ENCODE measurements at regions not wholly inside any gene's neighbourhood (a gene's known extent, or its start where the extent isn't known, plus 50 kb on each side); places are given as distances from the start of the nearest gene placed in this dataset.

- no peak overlapping the region for H3K27ac ChIP-seq (ENCODE audit: insufficient read length, low read depth, low read length)
- no peak overlapping the region for H4K5ac ChIP-seq (ENCODE audit: insufficient read length, low read depth, low read length)
- H3T11ph ChIP-seq (ENCODE audit: low read length) = no peak overlapping the region
- no peak overlapping the region for H3K4ac ChIP-seq (ENCODE audit: low read depth, low read length)
- H3K23ac ChIP-seq (ENCODE audit: insufficient read length, low read depth, low read length) = no peak overlapping the region
- TF ChIP-seq CTCF (conservative IDR thresholded peaks at IDR 0.05) = no peak
- H3K56ac ChIP-seq (ENCODE audit: insufficient read length, low read depth, low read length) = no peak overlapping the region
- no peaks in the 10 kb centered on the region for H3K23me2 ChIP-seq (ENCODE audit: insufficient read length, low read depth, low read length, poor library complexity, severe bottlenecking)
- H2AFZ ChIP-seq (ENCODE audit: low read length) = no peak overlapping the region
- no peak overlapping the region for H2BK120ac ChIP-seq (ENCODE audit: low read depth, low read length, poor library complexity, severe bottlenecking)
- no peak overlapping the region for H3K4me3 Mint-ChIP-seq
- no peak overlapping the region for H3K9ac ChIP-seq (ENCODE audit: extremely low read depth, insufficient read length, low read length)
- peaks cover 0 to 1% of the 10 kb centered on the region in 2 experiments; a peak in 1 of 5 replicates for H3K9me3 Mint-ChIP-seq
- H3K27me3 Mint-ChIP-seq (ENCODE audit: low read depth) = no peaks in the 10 kb centered on the region
- no peak overlapping the region for H4K91ac ChIP-seq (ENCODE audit: insufficient read length, low read depth, low read length)
- H3K27ac Mint-ChIP-seq = no peak overlapping the region
- H3K9me3 ChIP-seq (ENCODE audit: control insufficient read depth, low read depth, low read length) = no peaks in the 10 kb centered on the region
- no CpG with 5 or more reads among the region's 2 CpGs for WGBS (ENCODE audit: extremely low coverage, insufficient read length, low lambda C conversion rate)
- no peaks in the 10 kb centered on the region; the same call in 1 of the 2 replicates for H3K4me1 ChIP-seq (ENCODE audit: insufficient read depth, low read length)
- H3K79me1 ChIP-seq (ENCODE audit: insufficient read depth, low read depth, low read length, poor library complexity, severe bottlenecking) = no peaks in the 10 kb centered on the region
- no peak for DNase-seq
- no peak overlapping the region for H2BK20ac ChIP-seq (ENCODE audit: low read depth, low read length, poor library complexity, severe bottlenecking)
- peaks cover 21 to 27% of the 10 kb centered on the region in 2 experiments for H3K4me1 Mint-ChIP-seq
- H3K27me3 ChIP-seq (ENCODE audit: insufficient read depth, low read length) = no peaks in the 10 kb centered on the region
- H2BK5ac ChIP-seq (ENCODE audit: insufficient read length, low read length) = no peak overlapping the region
- H3K36me3 Mint-ChIP-seq (ENCODE audit: insufficient read depth in 1 of 3, low read depth in 3 of 3) = no peaks in the 10 kb centered on the region
- no peak overlapping the region for H3K14ac ChIP-seq (ENCODE audit: insufficient read depth, low read length)
- H3K79me2 ChIP-seq (ENCODE audit: insufficient read depth, low read length) = no peaks in the 10 kb centered on the region
- no peak overlapping the region for H3K18ac ChIP-seq (ENCODE audit: insufficient read length, low read depth, low read length)
- no peak overlapping the region for H2BK12ac ChIP-seq (ENCODE audit: insufficient read length, low read depth, low read length)
- no peak overlapping the region for H4K8ac ChIP-seq (replicated peaks; ENCODE audit: insufficient read length, low read depth, low read length)
- no peak overlapping the region for H3K4me2 ChIP-seq (ENCODE audit: insufficient read depth, insufficient read length, low read length)
- no peak overlapping the region for H2BK15ac ChIP-seq (ENCODE audit: low read depth, low read length)
- H2AK5ac ChIP-seq (ENCODE audit: insufficient read length, low read length) = no peak overlapping the region
- no peaks in the 10 kb centered on the region for H4K20me1 ChIP-seq (ENCODE audit: control insufficient read depth, insufficient read depth, insufficient read length)
Measured at GRCh38 chr6:25046942-25047341, 111.2 kb upstream of the RIPOR2 start.

Data from H9 (cell line).